AG04450 (cell line): ENCODE measurements at regions not wholly inside any gene's neighbourhood (a gene's known extent, or its start where the extent isn't known, plus 50 kb on each side); places are given as distances from the start of the nearest gene placed in this dataset.

Source experiments
- CTCF ChIA-PET: fragments of 300-600, 350-600 bp; formaldehyde crosslinking; extraction: SDS; loops from one replicate; lab custom pipeline; 2022; ENCODE audit warnings: antibody characterized with exemption, inconsistent platforms; lab: Charles Lee
- POLR2A ChIA-PET: fragments of 350-600 bp; formaldehyde crosslinking; extraction: SDS; loops from one replicate; lab custom pipeline; 2021; ENCODE audit warnings: antibody characterized with exemption, inconsistent platforms; lab: Yijun Ruan, JAX
- DNase-seq: peaks from one replicate; pipeline ENCODE4 v3.0.0-alpha.2; 2011; ENCODE audit warnings: low read depth, low spot score
- H3K27ac ChIP-seq: one replicate; pipeline ENCODE4 v1.5.1; 2012; ENCODE audit warnings: low read depth, low read length, control low read depth
- H3K27me3 ChIP-seq: one replicate; pipeline ENCODE4 v1.6.0; 2012; ENCODE audit warnings: low read length; ENCODE audit not compliant: control insufficient read depth, insufficient read depth
- H3K4me3 ChIP-seq: 2 replicates; pipeline ENCODE4 v1.5.1; 2011; ENCODE audit warnings: mild to moderate bottlenecking, low read depth, low read length, control low read depth
- H3K9me3 ChIP-seq: 2 replicates; pipeline ENCODE4 v1.5.1; 2012; ENCODE audit warnings: low read length; ENCODE audit not compliant: control insufficient read depth, insufficient read depth
- TF ChIP-seq, protein P1 (sequence below): IDR thresholded peaks from 2 replicates; pipeline ENCODE4 v1.5.1; 2011; ENCODE audit warnings: low read depth, low read length, control low read depth, inconsistent platforms

DNA sequence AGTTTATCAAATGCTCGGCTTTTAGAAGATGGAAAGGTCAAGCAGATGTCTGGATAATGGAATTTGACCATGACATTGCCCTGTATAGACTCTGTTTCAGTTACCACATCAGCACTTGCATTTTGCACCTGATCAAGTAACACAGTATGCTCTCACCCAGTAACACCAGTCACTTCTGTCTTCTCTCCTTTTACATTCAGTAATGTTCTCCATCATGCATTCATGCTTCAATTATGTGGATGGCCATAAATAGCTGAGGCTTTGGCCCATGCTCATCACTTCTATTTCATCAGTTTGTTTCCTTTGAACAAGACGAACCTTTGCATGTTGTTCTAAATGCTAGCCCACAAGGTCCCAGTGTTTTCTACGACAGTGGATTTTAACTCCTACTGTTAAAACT is 322.9 kb upstream of the ACVR2A start:
- CTCF ChIA-PET: no interaction called here
- no peaks in the 10 kb centered on the region for H3K9me3 ChIP-seq
- no peaks in the 10 kb centered on the region for H3K27me3 ChIP-seq
- TF ChIP-seq, protein P1, sequence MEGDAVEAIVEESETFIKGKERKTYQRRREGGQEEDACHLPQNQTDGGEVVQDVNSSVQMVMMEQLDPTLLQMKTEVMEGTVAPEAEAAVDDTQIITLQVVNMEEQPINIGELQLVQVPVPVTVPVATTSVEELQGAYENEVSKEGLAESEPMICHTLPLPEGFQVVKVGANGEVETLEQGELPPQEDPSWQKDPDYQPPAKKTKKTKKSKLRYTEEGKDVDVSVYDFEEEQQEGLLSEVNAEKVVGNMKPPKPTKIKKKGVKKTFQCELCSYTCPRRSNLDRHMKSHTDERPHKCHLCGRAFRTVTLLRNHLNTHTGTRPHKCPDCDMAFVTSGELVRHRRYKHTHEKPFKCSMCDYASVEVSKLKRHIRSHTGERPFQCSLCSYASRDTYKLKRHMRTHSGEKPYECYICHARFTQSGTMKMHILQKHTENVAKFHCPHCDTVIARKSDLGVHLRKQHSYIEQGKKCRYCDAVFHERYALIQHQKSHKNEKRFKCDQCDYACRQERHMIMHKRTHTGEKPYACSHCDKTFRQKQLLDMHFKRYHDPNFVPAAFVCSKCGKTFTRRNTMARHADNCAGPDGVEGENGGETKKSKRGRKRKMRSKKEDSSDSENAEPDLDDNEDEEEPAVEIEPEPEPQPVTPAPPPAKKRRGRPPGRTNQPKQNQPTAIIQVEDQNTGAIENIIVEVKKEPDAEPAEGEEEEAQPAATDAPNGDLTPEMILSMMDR: no peak
- H3K27ac ChIP-seq: no peak overlapping the region
- DNase-seq: no peak
- POLR2A ChIA-PET: no interaction called here
- no peak overlapping the region for H3K4me3 ChIP-seq

- CTCF ChIA-PET: no interaction called here
- no peak for DNase-seq
- Histone ChIP-seq H3K9me3 (no peaks in the 10 kb centered on the region), H3K27ac (no peak overlapping the region), H3K4me3 (no peak overlapping the region), H3K27me3 (no peaks in the 10 kb centered on the region)
- TF ChIP-seq, protein P1: no peak
- POLR2A ChIA-PET: no interaction called here
Observed at GRCh38 chr2:147520817-147521216, 324.0 kb upstream of the ACVR2A start.

DNA sequence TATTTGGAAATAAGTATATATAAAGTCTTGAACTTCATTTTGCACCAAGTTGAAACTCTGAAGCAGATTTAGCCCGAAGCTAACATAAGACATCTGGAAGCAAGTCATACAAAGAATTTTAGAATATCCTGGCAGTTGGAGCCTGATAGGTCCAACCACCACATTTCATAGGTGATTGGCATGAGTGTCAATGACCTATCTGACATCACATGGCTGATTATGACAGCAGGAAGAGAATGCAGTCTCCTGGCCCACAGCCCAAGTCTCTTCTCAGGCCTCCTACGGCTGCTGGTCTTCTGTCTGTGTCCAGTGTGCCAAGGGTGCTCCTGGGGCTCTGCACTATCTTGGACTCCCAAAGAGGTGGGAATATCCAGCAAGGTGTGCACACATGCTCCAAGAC is 325.7 kb upstream of the ACVR2A start:
- H3K9me3 ChIP-seq: no peaks in the 10 kb centered on the region
- TF ChIP-seq, protein P1: no peak
- DNase-seq: no peak
- H3K27ac ChIP-seq: no peak overlapping the region
- H3K27me3 ChIP-seq: no peaks in the 10 kb centered on the region
- ChIA-PET POLR2A (no interaction called here), CTCF (no interaction called here)
- H3K4me3 ChIP-seq: no peak overlapping the region

- POLR2A ChIA-PET: no interaction called here
- Histone ChIP-seq H3K9me3 (no peaks in the 10 kb centered on the region), H3K27ac (no peak overlapping the region), H3K4me3 (no peak overlapping the region), H3K27me3 (peaks cover 3% of the 10 kb centered on the region)
- no peak for DNase-seq
- TF ChIP-seq, protein P1: no peak
- CTCF ChIA-PET: no interaction called here
Observed at GRCh38 chr2:147515213-147515612, 329.6 kb upstream of the ACVR2A start.

- CTCF ChIA-PET: no interaction called here
- TF ChIP-seq, protein P1: no peak
- H3K9me3 ChIP-seq: no peaks in the 10 kb centered on the region; the same call in 1 of the 2 replicates
- no peak overlapping the region for H3K4me3 ChIP-seq
- peaks cover 3% of the 10 kb centered on the region for H3K27me3 ChIP-seq
- H3K27ac ChIP-seq: no peak overlapping the region
- POLR2A ChIA-PET: no interaction called here
- no peak for DNase-seq
Observed at GRCh38 chr2:147512206-147512605, 332.6 kb upstream of the ACVR2A start.
